AG08396 (cell line): ENCODE measurements at regions not wholly inside any gene's neighbourhood (a gene's known extent, or its start where the extent isn't known, plus 50 kb on each side); places are given as distances from the start of the nearest gene placed in this dataset.

ENCODE experiments used
- DNase-seq: peaks from one replicate; pipeline ENCODE4 v3.0.0; 2012; ENCODE audit warnings: low spot score, mixed read lengths

GRCh38 chr2:12256206-12256605, 460.5 kb upstream of the TRIB2 start:
- DNase-seq: no peak

- DNase-seq: no peak
These were observed 459.3 kb upstream of the TRIB2 start for GRCh38 chr2:12257476-12257875.

GRCh38 chr2:12259493-12259892, 457.2 kb upstream of the TRIB2 start:
- DNase-seq: no peak

GRCh38 chr2:12261986-12262680, 454.6 kb upstream of the TRIB2 start:
- no peak for DNase-seq

- peak; percentile 12 for DNase-seq
These were observed 453.9 kb upstream of the TRIB2 start for GRCh38 chr2:12262681-12263436.

- DNase-seq: no peak
These were observed 453.0 kb upstream of the TRIB2 start for GRCh38 chr2:12263730-12264129.

- no peak for DNase-seq
These were observed 452.6 kb upstream of the TRIB2 start for GRCh38 chr2:12264146-12264545.

- no peak for DNase-seq
These were observed 451.1 kb upstream of the TRIB2 start for GRCh38 chr2:12265646-12266045.

- DNase-seq: no peak
These were observed 449.7 kb upstream of the TRIB2 start for GRCh38 chr2:12267042-12267441.

GRCh38 chr2:12269041-12269972, 447.4 kb upstream of the TRIB2 start:
- no peak for DNase-seq

- DNase-seq: no peak
These were observed 445.7 kb upstream of the TRIB2 start for GRCh38 chr2:12270876-12271588.

- no peak for DNase-seq
These were observed 445.1 kb upstream of the TRIB2 start for GRCh38 chr2:12271589-12271984.

- no peak for DNase-seq
These were observed 443.6 kb upstream of the TRIB2 start for GRCh38 chr2:12273111-12273510.

GRCh38 chr2:12274591-12274990, 442.1 kb upstream of the TRIB2 start:
- DNase-seq: no peak

GRCh38 chr2:12277241-12278034, 439.3 kb upstream of the TRIB2 start:
- no peak for DNase-seq

GRCh38 chr2:12278217-12278750, 438.5 kb upstream of the TRIB2 start:
- DNase-seq: no peak

- DNase-seq: no peak
These were observed 433.7 kb upstream of the TRIB2 start for GRCh38 chr2:12282780-12283695.

GRCh38 chr2:12284037-12284436, 432.7 kb upstream of the TRIB2 start:
- no peak for DNase-seq

GRCh38 chr2:12284487-12284886, 432.2 kb upstream of the TRIB2 start:
- no peak for DNase-seq

- DNase-seq: no peak
These were observed 430.4 kb upstream of the TRIB2 start for GRCh38 chr2:12286347-12286746.
